ENCODE measurements at regions not wholly inside any gene's neighbourhood (a gene's known extent, or its start where the extent isn't known, plus 50 kb on each side); places are given as distances from the start of the nearest gene placed in this dataset.

GRCh38 chr13:97135883-97136282, 86.2 kb upstream of the MBNL2 start:
- TF ChIP-seq GATA2 (IDR thresholded peaks at IDR 0.05; ENCODE audit: low read depth, low read length) (no peak), GATA3 (IDR thresholded peaks at IDR 0.05; ENCODE audit: low read depth, low read length) (no peak)
